ENCODE measurements at regions not wholly inside any gene's neighbourhood (a gene's known extent, or its start where the extent isn't known, plus 50 kb on each side); places are given as distances from the start of the nearest gene placed in this dataset.
A peak's percentile ranks its signal among the peaks of the same experiment; 100 is the strongest.

GRCh38 chr14:49008363-49008762 is 577.8 kb downstream of the RPS29 start:
- no peaks in the 10 kb centered on the region for H3K9me3 ChIP-seq
- H3K4me1 ChIP-seq = no peaks in the 10 kb centered on the region
- ATAC-seq (no peak), DNase-seq (no peak)
- H3K36me3 ChIP-seq = no peaks in the 10 kb centered on the region
- 61% methylated on average over 3 of the region's 3 CpGs for WGBS (ENCODE audit: insufficient coverage, low coverage, low lambda C conversion rate, missing lambda C conversion rate)
- TF ChIP-seq POLR2A (IDR thresholded peaks at IDR 0.05) = no peak
- no peak for TF ChIP-seq CTCF (IDR thresholded peaks at IDR 0.05)
- H3K27me3 ChIP-seq = no peaks in the 10 kb centered on the region
- H3K4me3 ChIP-seq = no peak overlapping the region
- no peak overlapping the region for H3K27ac ChIP-seq
- intact Hi-C loops (cut with DNase I) = no loop called here

GRCh38 chr14:48991141-48991540 is 595.0 kb downstream of the RPS29 start:
- Histone ChIP-seq H3K27ac (no peak overlapping the region), H3K4me3 (no peak overlapping the region), H3K4me1 (no peaks in the 10 kb centered on the region), H3K9me3 (no peaks in the 10 kb centered on the region), H3K36me3 (no peaks in the 10 kb centered on the region), H3K27me3 (no peaks in the 10 kb centered on the region)
- TF ChIP-seq CTCF (IDR thresholded peaks at IDR 0.05) (no peak), POLR2A (IDR thresholded peaks at IDR 0.05) (no peak)
- DNase-seq = no peak
- WGBS (ENCODE audit: insufficient coverage, low coverage, low lambda C conversion rate, missing lambda C conversion rate) = 69% methylated on average over 4 of the region's 4 CpGs
- intact Hi-C loops (cut with DNase I) = no loop called here
- no peak for ATAC-seq

- TF ChIP-seq CTCF (IDR thresholded peaks at IDR 0.05) = no peak
- no peak for TF ChIP-seq POLR2A (IDR thresholded peaks at IDR 0.05)
- no peaks in the 10 kb centered on the region for H3K27me3 ChIP-seq
- intact Hi-C loops (cut with DNase I) = no loop called here
- no peak for DNase-seq
- ATAC-seq = no peak
- no peaks in the 10 kb centered on the region for H3K36me3 ChIP-seq
- WGBS (ENCODE audit: insufficient coverage, low coverage, low lambda C conversion rate, missing lambda C conversion rate) = 29% methylated on average over 6 of the region's 6 CpGs
- no peak overlapping the region for H3K4me3 ChIP-seq
- no peaks in the 10 kb centered on the region for H3K4me1 ChIP-seq
- no peak overlapping the region for H3K27ac ChIP-seq
- no peaks in the 10 kb centered on the region for H3K9me3 ChIP-seq
These were observed 602.8 kb downstream of the RPS29 start for GRCh38 chr14:48983351-48983888.

DNA sequence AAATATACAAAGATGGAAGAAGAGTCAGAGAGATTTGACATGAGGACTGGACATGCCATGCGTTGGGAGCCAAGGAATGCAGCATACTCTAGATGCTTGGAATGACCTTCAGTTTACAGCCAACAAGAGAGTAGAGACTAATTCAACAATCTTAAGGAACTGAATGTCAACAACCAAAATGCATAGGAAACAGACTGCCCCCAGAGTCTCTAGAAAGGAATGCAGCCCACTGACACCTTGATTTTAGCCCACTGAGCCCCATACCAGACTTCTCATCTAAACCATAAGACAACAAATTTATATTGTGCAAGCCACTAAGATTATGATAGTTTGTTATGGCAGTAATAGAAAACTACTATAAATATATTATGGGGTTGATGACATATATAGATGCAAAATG is 611.2 kb downstream of the RPS29 start:
- DNase-seq = no peak
- TF ChIP-seq CTCF (IDR thresholded peaks at IDR 0.05) = no peak
- TF ChIP-seq POLR2A (IDR thresholded peaks at IDR 0.05) = no peak
- H3K4me3 ChIP-seq = no peak overlapping the region
- WGBS (ENCODE audit: insufficient coverage, low coverage, low lambda C conversion rate, missing lambda C conversion rate) = 60% methylated on average over 1 of the region's 1 CpG
- intact Hi-C loops (cut with DNase I) = no loop called here
- no peaks in the 10 kb centered on the region for H3K27me3 ChIP-seq
- H3K9me3 ChIP-seq = no peaks in the 10 kb centered on the region
- H3K36me3 ChIP-seq = no peaks in the 10 kb centered on the region
- no peak overlapping the region for H3K27ac ChIP-seq
- ATAC-seq = no peak
- H3K4me1 ChIP-seq = no peaks in the 10 kb centered on the region

DNA sequence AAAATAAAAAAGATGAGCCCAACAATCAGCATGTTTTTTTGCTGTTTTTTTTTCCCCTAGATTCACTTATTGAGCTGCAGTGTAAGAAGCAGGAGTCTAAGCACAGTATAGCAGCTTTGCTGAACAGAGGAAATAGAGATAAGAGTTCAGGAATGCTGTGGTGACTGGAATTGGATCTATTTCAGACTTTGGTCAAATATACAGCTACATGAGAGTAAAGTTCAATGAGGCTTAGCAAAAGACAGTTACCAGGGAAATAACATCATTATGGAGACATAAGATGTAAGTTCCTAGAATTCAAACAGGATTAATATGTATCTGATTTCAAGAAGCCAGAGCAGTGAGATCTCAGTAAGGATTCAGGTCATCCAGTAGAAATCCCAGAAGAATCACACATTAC is 613.0 kb downstream of the RPS29 start:
- Histone ChIP-seq H3K27ac (no peak overlapping the region), H3K9me3 (no peaks in the 10 kb centered on the region), H3K27me3 (no peaks in the 10 kb centered on the region), H3K36me3 (no peaks in the 10 kb centered on the region), H3K4me3 (no peak overlapping the region), H3K4me1 (no peaks in the 10 kb centered on the region)
- ATAC-seq (peak in 1 of 4 donors; percentile 91), DNase-seq (no peak)
- TF ChIP-seq CTCF (IDR thresholded peaks at IDR 0.05) (no peak), POLR2A (IDR thresholded peaks at IDR 0.05) (no peak)
- intact Hi-C loops (cut with DNase I) = no loop called here
